Stomach (tissue), 4 donors: ENCODE measurements at regions not wholly inside any gene's neighbourhood (a gene's known extent, or its start where the extent isn't known, plus 50 kb on each side); places are given as distances from the start of the nearest gene placed in this dataset.

Experiments
- EP300 ChIP-seq: sonication (generic); formaldehyde crosslinking; IDR thresholded peaks from one replicate; pipeline ENCODE4 v1.6.1; 2017; ENCODE audit warnings: antibody characterized with exemption
- POLR2A ChIP-seq, 4 donors: fragments of 450-650 bp; IDR thresholded peaks; one replicate each; pipeline ENCODE4 v1.6.1; 2016; ENCODE audit warnings: antibody characterized with exemption in 4 of 4, control low read depth in 2 of 4, mild to moderate bottlenecking in 1 of 4, moderate library complexity in 1 of 4

- TF ChIP-seq EP300 (no peak), POLR2A (IDR thresholded peaks at IDR 0.05) (no peak)
These were observed 145.2 kb upstream of the ABCA1 start for GRCh38 chr9:105073147-105073546.
